T-helper 17 cell (primary cell): ENCODE measurements at regions not wholly inside any gene's neighbourhood (a gene's known extent, or its start where the extent isn't known, plus 50 kb on each side); places are given as distances from the start of the nearest gene placed in this dataset.

ENCODE experiments used
- ATAC-seq: fragments of 150-1000 bp; cut with Tn5 transposase; 2 replicates; pipeline ENCODE4 v1.10.0; 2021; ENCODE audit warnings: mild to moderate bottlenecking, moderate library complexity
- DNase-seq, 3 donors: peaks; one replicate each; pipeline versions ENCODE4 v3.0.0 to v3.0.0-alpha.2; 2020 to 2021
- H3K9me3 ChIP-seq: one replicate; pipeline ENCODE4 v1.7.0; 2013; ENCODE audit warnings: low read length, mild to moderate bottlenecking; ENCODE audit not compliant: control insufficient read depth, poor library complexity, severe bottlenecking
- H3K27ac Mint-ChIP-seq: one replicate; pipeline ENCODE4 v1.8.0; 2022; ENCODE audit warnings: mild to moderate bottlenecking, moderate library complexity, mixed read lengths
- H3K27me3 Mint-ChIP-seq: one replicate; pipeline ENCODE4 v1.8.0; 2022; ENCODE audit warnings: mixed read lengths
- H3K36me3 Mint-ChIP-seq: one replicate; pipeline ENCODE4 v1.8.0; 2022; ENCODE audit warnings: low read depth, mixed read lengths
- H3K4me1 Mint-ChIP-seq: one replicate; pipeline ENCODE4 v1.8.0; 2022; ENCODE audit warnings: mild to moderate bottlenecking, mixed read lengths
- H3K4me3 Mint-ChIP-seq: one replicate; pipeline ENCODE4 v1.8.0; 2022; ENCODE audit warnings: mild to moderate bottlenecking, moderate library complexity, mixed read lengths

DNA sequence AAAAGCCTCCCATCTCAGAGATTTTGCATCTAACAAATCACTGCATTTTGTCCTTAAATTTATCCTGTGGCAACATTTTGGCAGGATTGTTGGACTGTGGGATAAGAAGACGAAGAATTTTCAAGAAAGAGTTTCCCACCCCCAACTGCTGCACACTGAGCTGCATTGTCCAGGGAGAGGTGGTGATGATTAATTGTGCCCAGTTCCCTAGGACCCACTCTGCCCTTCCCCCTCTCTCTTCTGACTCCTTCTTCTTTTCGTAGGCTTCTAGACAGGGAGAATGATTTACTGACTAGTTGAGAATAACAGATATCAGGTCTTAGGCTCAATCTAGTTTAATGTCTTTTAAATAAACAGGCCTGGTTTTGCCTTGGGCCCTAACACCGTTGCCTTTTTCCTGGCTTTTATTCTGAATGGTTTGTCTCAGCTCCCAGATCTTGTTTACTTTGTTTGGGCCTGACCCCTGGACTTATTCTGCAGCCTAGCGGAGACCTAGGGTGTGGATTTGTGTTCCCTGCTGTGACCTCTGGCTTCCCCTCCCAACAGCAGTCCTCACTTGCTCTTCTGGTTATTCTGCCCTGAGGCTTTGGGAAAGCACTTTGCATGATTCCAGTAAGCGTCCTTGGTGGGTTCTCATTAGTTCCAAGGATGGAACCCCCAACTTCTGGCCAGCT lies 233.3 kb downstream of the INSIG2 start:
- no peak overlapping the region for H3K27ac Mint-ChIP-seq
- H3K27me3 Mint-ChIP-seq: peaks cover 54% of the 10 kb centered on the region
- H3K4me1 Mint-ChIP-seq: peaks cover 4% of the 10 kb centered on the region
- no peak for DNase-seq
- H3K36me3 Mint-ChIP-seq: no peaks in the 10 kb centered on the region
- H3K9me3 ChIP-seq: no peaks in the 10 kb centered on the region
- no peak for ATAC-seq
- no peak overlapping the region for H3K4me3 Mint-ChIP-seq

DNA sequence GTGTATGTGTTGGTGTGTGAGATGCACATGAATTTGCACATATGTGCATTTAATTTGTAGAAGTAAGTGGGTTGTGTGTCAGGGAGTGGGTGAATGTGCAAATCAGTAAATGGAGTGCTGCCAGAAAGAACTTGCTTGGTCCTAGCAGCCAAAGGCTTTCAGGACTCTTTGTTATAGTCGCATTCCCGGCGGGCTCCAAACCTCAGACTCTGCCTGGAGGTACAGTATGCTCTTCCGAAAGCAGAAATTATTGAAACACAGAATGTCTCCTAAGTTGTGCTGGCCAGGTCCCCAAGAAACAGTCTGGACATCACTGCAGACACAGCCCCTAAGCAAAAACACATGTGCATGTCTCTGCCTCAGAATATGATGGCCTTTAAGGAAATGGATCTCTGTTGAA lies 232.4 kb downstream of the INSIG2 start:
- ATAC-seq: no peak

DNA sequence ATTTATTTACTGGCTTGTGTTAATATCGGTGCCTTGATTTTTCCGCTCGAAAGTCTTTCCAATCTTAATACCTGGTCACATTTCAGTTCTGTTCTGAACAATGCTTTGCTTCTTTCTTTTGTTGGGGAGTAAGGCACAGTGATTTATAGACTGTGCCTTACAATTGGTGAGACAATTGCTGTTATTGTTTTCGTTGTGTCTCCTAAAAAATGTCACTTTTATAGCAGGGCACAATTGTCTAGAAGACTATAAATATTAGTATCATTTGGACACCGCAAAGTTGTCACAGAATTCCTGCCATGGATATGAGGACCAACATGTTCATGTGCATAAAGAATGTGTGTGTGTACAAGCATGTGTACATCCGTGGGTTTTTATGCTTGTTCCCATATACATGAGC lies 231.9 kb downstream of the INSIG2 start:
- no peaks in the 10 kb centered on the region for H3K9me3 ChIP-seq
- ATAC-seq (no peak), DNase-seq (no peak)
- H3K27me3 Mint-ChIP-seq: peaks cover 54% of the 10 kb centered on the region
- H3K4me3 Mint-ChIP-seq: no peak overlapping the region
- H3K36me3 Mint-ChIP-seq: no peaks in the 10 kb centered on the region
- peaks cover 4% of the 10 kb centered on the region for H3K4me1 Mint-ChIP-seq
- no peak overlapping the region for H3K27ac Mint-ChIP-seq

More for the DNA sequence above, 232.4 kb downstream of the INSIG2 start:
- DNase-seq: no peak
- Mint-ChIP-seq H3K36me3 (no peaks in the 10 kb centered on the region), H3K27me3 (peaks cover 54% of the 10 kb centered on the region), H3K4me1 (peaks cover 4% of the 10 kb centered on the region), H3K4me3 (no peak overlapping the region), H3K27ac (no peak overlapping the region)
- no peaks in the 10 kb centered on the region for H3K9me3 ChIP-seq

DNA sequence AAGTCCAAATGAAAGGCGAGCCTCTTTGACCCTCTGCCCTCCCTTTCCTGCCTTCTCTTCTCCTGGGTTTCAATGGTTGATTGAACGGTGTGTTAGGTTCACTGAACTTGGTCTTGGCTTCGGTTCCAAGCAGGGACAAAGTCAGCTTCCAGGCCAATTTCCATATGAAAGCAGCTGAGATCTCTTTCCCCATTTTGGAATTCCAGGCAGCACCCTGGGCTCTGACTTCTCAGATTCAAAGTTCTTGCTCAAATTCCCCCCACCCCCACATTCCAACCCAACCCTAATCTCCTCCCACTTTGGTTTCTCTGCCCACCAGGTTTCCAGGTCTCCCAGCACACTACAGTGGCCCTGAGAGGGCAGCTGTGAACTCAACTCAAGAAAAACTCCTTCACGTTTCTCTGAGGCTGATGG lies 231.0 kb downstream of the INSIG2 start:
- no peaks in the 10 kb centered on the region for H3K9me3 ChIP-seq
- no peak overlapping the region for H3K4me3 Mint-ChIP-seq
- DNase-seq: no peak
- H3K4me1 Mint-ChIP-seq: peaks cover 4% of the 10 kb centered on the region
- H3K27me3 Mint-ChIP-seq: peaks cover 49% of the 10 kb centered on the region
- no peaks in the 10 kb centered on the region for H3K36me3 Mint-ChIP-seq
- no peak for ATAC-seq
- no peak overlapping the region for H3K27ac Mint-ChIP-seq

DNA sequence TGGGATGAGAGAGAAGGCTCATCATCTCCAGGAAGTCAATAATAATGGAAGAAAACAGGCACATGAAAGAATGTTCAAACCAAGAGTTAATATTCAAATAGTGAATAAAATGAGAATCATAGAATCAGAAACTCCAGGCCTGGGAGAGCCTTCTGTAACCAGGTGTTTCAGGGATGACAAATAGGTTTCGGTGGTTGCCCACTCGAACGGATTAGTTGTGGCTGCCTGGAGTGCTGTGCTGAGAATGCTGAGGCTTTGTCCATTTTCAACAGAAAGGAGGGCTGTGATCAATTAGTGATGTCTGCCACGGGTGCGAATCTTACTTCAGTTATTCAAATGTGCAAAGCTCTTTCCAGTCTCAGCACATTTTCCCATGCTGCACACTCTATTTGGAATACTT lies 227.3 kb downstream of the INSIG2 start:
- ATAC-seq (no peak), DNase-seq (no peak)
- no peaks in the 10 kb centered on the region for H3K36me3 Mint-ChIP-seq
- H3K9me3 ChIP-seq: no peaks in the 10 kb centered on the region
- no peak overlapping the region for H3K4me3 Mint-ChIP-seq
- no peak overlapping the region for H3K27ac Mint-ChIP-seq
- peaks cover 18% of the 10 kb centered on the region for H3K27me3 Mint-ChIP-seq
- peaks cover 8% of the 10 kb centered on the region for H3K4me1 Mint-ChIP-seq

DNA sequence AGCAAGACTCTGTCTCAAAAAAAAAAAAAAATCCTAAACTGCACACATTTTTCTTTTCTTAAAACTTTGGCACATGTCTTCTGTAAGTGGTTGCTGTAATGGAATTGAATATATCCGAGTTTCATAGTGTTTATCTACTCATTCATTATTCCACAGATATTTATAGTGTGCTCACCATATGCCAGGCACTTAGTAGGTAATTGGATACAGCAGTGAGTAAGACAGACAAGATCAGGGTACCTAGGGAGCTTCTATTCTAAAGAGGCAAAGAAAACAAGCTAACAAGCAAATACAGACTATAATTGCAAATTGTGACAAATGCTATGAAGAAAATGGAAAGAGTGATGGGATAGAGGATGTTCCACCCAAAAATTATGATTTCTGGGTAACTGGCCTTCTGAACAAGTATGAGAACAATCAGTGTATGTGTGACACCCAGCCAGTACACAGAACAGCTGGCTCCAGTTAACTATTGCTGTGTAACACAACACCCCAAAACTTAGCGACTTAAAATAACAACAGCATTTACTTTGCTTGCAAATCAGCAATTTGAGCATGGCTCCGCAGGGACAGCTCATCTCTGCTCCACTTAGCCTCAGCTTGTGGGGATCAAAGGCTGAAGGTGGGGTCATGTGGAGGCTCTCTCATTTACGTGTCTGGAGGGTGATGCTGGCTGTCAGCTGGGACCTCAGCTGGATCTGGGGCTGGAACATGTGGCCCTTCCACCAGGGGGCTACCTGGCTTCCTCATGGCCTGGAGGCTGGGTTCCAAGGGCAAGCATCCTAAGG lies 224.9 kb downstream of the INSIG2 start:
- Mint-ChIP-seq H3K27ac (no peak overlapping the region), H3K4me3 (peak overlapping the region; percentile 25)

GRCh38 chr2:118310681-118311429 lies 222.6 kb downstream of the INSIG2 start:
- H3K9me3 ChIP-seq: no peaks in the 10 kb centered on the region
- H3K27ac Mint-ChIP-seq: peak overlapping the region; percentile 91
- DNase-seq: no peak
- peak; percentile 1 for ATAC-seq
- peak overlapping the region; percentile 84 for H3K4me3 Mint-ChIP-seq
- H3K4me1 Mint-ChIP-seq: peaks cover 6% of the 10 kb centered on the region
- no peaks in the 10 kb centered on the region for H3K36me3 Mint-ChIP-seq
- H3K27me3 Mint-ChIP-seq: no peaks in the 10 kb centered on the region

More for the DNA sequence above, 224.9 kb downstream of the INSIG2 start:
- Mint-ChIP-seq H3K27me3 (peaks cover 5% of the 10 kb centered on the region), H3K36me3 (no peaks in the 10 kb centered on the region), H3K4me1 (peaks cover 6% of the 10 kb centered on the region)
- ATAC-seq (no peak), DNase-seq (no peak)
- H3K9me3 ChIP-seq: no peaks in the 10 kb centered on the region

DNA sequence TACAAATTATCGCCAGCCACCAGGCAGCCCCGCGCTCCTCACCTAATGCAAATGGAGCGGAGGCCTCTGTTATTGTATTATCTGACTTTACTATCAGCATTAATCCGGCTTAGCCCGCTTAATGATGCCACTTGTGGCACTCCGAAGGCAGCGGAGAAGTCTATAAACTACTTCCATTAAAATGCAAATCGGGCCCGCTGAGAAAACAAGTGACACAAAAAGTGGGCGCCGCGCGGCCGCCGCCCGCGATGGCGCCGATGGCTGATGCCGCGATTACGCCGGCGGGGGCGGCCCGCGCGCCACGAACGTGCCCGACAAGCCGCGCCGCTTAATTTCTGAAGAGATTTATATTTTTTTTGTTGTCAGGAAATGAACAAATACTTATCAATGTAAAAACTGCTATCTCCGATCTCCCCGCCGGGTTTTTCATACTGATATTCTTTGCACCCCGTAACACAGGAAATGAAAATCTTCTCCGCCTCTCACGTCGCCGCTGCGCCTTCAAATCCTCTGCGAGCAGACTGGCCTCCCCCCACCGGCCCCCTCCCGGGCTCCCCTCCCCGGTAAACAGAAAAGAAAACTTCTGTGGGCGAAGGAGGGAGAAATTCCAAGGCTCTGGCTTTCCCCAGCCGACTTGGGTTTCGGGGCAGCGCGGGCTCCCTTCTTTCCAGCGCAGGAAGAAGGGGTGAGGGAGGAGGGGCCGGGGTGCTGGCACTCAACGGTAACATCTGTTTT lies 221.8 kb downstream of the INSIG2 start:
- peak; percentile 82 for ATAC-seq

DNA sequence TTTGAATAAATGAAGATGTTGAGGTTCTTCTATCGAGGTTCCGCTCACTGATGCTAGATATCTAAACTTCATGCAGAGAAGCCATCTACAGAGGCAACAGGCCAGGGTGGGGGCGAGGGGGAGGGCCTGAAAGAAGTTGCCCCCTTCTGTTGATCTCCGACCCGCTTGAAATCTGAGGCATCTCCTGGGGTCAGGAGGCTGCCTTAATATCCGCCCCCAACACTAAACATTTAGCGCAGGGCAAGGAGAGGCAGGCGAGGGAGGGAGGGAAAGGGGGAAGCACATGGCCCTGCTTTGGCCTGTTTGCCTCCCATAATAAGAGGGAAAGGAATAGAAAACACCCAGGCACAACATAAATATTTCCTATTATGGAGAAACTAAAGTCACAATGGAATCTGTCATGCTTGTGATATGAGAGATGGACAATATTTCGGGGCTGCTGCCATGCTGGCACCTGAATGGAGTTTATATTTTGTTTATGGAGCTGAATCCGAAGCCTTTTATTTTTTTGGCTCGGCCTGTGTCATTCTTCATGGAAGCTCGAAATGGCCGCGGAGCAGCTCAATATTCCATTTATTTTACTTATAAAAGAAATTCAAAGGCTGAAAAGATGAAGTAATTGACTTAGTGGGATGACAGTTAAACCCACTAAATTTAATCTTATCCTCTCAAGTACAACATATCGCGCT lies 221.1 kb downstream of the INSIG2 start:
- DNase-seq: no peak
- no peaks in the 10 kb centered on the region for H3K9me3 ChIP-seq
- Mint-ChIP-seq H3K4me1 (peaks cover 6% of the 10 kb centered on the region), H3K4me3 (peak overlapping the region; percentile 84), H3K36me3 (no peaks in the 10 kb centered on the region), H3K27me3 (no peaks in the 10 kb centered on the region), H3K27ac (peak overlapping the region; percentile 91)
- ATAC-seq: no peak

More for the DNA sequence above, 221.8 kb downstream of the INSIG2 start:
- Mint-ChIP-seq H3K36me3 (no peaks in the 10 kb centered on the region), H3K4me3 (peak overlapping the region; percentile 84), H3K4me1 (peaks cover 6% of the 10 kb centered on the region), H3K27me3 (no peaks in the 10 kb centered on the region), H3K27ac (peak overlapping the region; percentile 91)
- peak; percentile 44 to 51 (median 46) for DNase-seq
- no peaks in the 10 kb centered on the region for H3K9me3 ChIP-seq

DNA sequence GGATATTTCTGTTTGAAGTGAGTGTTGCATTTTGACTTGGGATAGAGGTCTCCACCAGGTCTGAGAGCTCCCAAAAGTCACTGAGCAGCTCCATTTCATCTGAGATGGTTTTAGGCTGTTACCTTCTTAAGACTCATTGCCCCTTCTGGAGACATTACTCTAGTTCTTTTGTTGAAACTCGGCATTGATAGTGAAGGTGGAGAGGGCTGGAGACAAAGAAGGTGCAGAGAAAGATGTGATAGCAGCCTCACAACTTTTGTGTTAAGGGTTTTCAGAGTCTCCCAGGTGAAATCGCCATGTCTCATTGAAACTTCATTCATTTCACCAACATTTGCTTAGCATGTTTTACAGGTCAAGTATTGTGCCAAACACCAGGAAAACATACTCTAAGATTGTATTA lies 219.6 kb downstream of the INSIG2 start:
- H3K9me3 ChIP-seq: no peaks in the 10 kb centered on the region
- Mint-ChIP-seq H3K36me3 (no peaks in the 10 kb centered on the region), H3K4me1 (peaks cover 4% of the 10 kb centered on the region), H3K27me3 (no peaks in the 10 kb centered on the region), H3K4me3 (no peak overlapping the region), H3K27ac (peak overlapping the region; percentile 35)
- DNase-seq (no peak), ATAC-seq (no peak)

GRCh38 chr2:118301248-118301647 lies 213.0 kb downstream of the INSIG2 start:
- Mint-ChIP-seq H3K4me1 (no peaks in the 10 kb centered on the region), H3K36me3 (peaks cover 2% of the 10 kb centered on the region), H3K27me3 (peaks cover 38% of the 10 kb centered on the region), H3K4me3 (no peak overlapping the region), H3K27ac (no peak overlapping the region)
- DNase-seq (no peak), ATAC-seq (no peak)
- no peaks in the 10 kb centered on the region for H3K9me3 ChIP-seq

- Mint-ChIP-seq H3K27me3 (peaks cover 42% of the 10 kb centered on the region), H3K4me3 (no peak overlapping the region), H3K27ac (no peak overlapping the region), H3K4me1 (no peaks in the 10 kb centered on the region), H3K36me3 (peaks cover 2% of the 10 kb centered on the region)
- DNase-seq: no peak
- no peak for ATAC-seq
- no peaks in the 10 kb centered on the region for H3K9me3 ChIP-seq
Measured at GRCh38 chr2:118300832-118301231, 212.6 kb downstream of the INSIG2 start.
